Muscle layer of colon (tissue), 2 donors: ENCODE measurements at regions not wholly inside any gene's neighbourhood (a gene's known extent, or its start where the extent isn't known, plus 50 kb on each side); places are given as distances from the start of the nearest gene placed in this dataset.

ENCODE experiments used
- H3K27ac ChIP-seq: one replicate; pipeline ENCODE4 v1.7.0; 2013; ENCODE audit warnings: low read depth, mild to moderate bottlenecking, low read length, moderate library complexity
- H3K27me3 ChIP-seq, 2 donors: one replicate each; pipeline ENCODE4 v1.7.0; 2013; ENCODE audit warnings: low read length in 2 of 2, mild to moderate bottlenecking in 2 of 2; ENCODE audit not compliant: insufficient read depth in 2 of 2, control insufficient read depth in 1 of 2
- H3K36me3 ChIP-seq: one replicate; pipeline ENCODE4 v1.7.0; 2013; ENCODE audit warnings: mild to moderate bottlenecking, low read length; ENCODE audit not compliant: insufficient read depth
- H3K4me1 ChIP-seq: one replicate; pipeline ENCODE4 v1.7.0; 2013; ENCODE audit warnings: mild to moderate bottlenecking, low read length; ENCODE audit not compliant: insufficient read depth
- H3K4me3 ChIP-seq, 2 donors: one replicate each; pipeline ENCODE4 v1.7.0; 2013; ENCODE audit warnings: low read length in 2 of 2, low read depth in 1 of 2, mild to moderate bottlenecking in 1 of 2, moderate library complexity in 1 of 2
- H3K9ac ChIP-seq: one replicate; pipeline ENCODE4 v1.7.0; 2013; ENCODE audit warnings: low read length
- H3K9me3 ChIP-seq: one replicate; pipeline ENCODE4 v1.7.0; 2013; ENCODE audit warnings: mild to moderate bottlenecking, low read length
- donor health status: abdominal sarcoma.
- donor health status: Adenocarcinoma of cecum.

GRCh38 chr19:31656507-31656906 is 307.3 kb upstream of the TSHZ3 start:
- Histone ChIP-seq H3K4me3 (no peak overlapping the region), H3K4me1 (no peaks in the 10 kb centered on the region), H3K9me3 (no peaks in the 10 kb centered on the region), H3K9ac (no peak overlapping the region), H3K36me3 (no peaks in the 10 kb centered on the region), H3K27me3 (no peaks in the 10 kb centered on the region), H3K27ac (no peak overlapping the region)

DNA sequence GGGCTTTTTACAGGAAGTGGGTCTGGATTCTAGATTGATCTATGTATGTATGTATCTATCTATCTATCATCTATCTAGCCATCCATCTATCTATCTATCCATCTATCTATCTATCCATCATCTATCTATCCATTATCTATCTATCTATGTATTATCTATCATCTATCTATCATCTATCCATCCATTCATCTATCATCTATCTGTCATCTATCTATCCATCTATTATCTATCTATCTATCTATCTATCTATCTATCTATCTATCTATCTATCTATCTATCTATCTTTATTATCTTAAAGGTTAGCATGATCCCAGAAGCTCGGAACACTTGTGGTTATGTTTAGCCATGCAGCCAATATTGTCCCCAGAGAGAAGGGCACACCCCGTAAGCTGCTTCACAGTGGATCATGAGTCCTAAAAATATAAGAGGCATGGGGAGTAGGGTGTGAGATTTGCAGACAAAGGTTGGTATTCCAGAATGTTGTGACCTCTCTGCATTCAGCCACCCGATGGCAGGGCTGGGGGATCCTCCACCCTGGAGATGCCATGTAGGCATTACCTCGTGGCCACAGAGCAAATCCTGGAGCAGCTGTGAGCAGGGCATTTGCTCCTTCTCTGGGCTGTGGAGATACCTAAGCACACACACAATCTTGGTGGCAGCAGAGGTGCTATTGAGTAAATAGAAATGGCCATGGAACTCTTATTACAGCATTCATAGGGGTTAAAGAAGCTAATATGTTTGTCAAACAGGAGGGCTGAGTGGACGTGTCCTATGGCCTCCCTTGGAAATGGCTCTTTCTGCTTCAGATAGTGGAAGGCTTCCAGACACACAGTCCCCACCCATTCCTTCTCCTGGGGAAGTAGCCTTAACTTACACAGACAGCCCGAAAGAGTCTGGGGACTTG is 310.0 kb upstream of the TSHZ3 start:
- no peak overlapping the region for H3K9ac ChIP-seq
- H3K4me3 ChIP-seq = no peak overlapping the region
- no peaks in the 10 kb centered on the region for H3K9me3 ChIP-seq
- no peaks in the 10 kb centered on the region for H3K4me1 ChIP-seq
- H3K36me3 ChIP-seq = no peaks in the 10 kb centered on the region
- no peak overlapping the region for H3K27ac ChIP-seq
- no peaks in the 10 kb centered on the region for H3K27me3 ChIP-seq

DNA sequence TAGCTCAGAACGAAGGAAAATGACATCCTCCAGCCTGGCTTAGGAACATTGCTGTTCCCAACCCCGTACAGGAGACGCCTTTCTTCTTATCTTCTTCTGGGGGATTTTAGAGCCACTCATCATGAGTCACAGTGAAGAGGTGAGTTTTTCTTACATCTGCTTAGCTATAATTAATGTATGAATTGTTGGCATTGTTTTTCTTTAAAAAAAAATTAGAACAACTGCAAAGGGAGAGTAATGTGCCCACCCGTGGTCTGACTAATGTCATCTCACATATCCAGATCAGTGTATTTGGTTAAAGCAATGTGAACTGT is 310.6 kb upstream of the TSHZ3 start:
- no peaks in the 10 kb centered on the region for H3K27me3 ChIP-seq
- no peaks in the 10 kb centered on the region for H3K36me3 ChIP-seq
- H3K4me3 ChIP-seq = no peak overlapping the region
- no peaks in the 10 kb centered on the region for H3K4me1 ChIP-seq
- H3K9me3 ChIP-seq = no peaks in the 10 kb centered on the region
- H3K27ac ChIP-seq = no peak overlapping the region
- H3K9ac ChIP-seq = no peak overlapping the region

GRCh38 chr19:31664096-31664495 is 314.9 kb upstream of the TSHZ3 start:
- H3K4me3 ChIP-seq = no peak overlapping the region
- H3K9ac ChIP-seq = no peak overlapping the region
- H3K27ac ChIP-seq = no peak overlapping the region
- H3K4me1 ChIP-seq = no peaks in the 10 kb centered on the region
- H3K9me3 ChIP-seq = no peaks in the 10 kb centered on the region
- no peaks in the 10 kb centered on the region for H3K36me3 ChIP-seq
- no peaks in the 10 kb centered on the region for H3K27me3 ChIP-seq

- no peak overlapping the region for H3K4me3 ChIP-seq
Observed at GRCh38 chr19:31664997-31665396, 315.8 kb upstream of the TSHZ3 start.

DNA sequence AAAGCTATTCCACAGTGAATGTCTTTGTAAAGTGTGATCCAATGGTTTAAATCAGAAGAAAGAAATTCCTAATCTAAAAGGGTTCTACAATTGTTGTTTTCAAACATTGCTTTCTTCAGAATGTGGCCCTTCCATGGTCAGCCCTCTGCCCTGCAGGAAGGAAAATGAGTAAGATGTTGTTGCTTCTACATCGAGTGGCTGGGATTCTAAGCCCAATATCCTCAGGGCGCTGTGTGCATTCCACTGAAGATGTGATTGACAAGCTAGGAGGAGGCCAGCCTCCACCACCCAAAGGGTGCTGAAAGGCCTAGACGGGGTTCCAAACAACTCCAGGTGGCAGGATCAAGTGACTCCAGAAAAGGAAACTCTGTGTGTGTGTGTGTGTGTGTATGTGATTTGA is 316.9 kb upstream of the TSHZ3 start:
- H3K36me3 ChIP-seq = no peaks in the 10 kb centered on the region
- no peaks in the 10 kb centered on the region for H3K27me3 ChIP-seq
- H3K9me3 ChIP-seq = no peaks in the 10 kb centered on the region
- H3K4me3 ChIP-seq = no peak overlapping the region
- no peak overlapping the region for H3K27ac ChIP-seq
- H3K4me1 ChIP-seq = no peaks in the 10 kb centered on the region
- no peak overlapping the region for H3K9ac ChIP-seq

More at GRCh38 chr19:31664997-31665396, 315.8 kb upstream of the TSHZ3 start:
- H3K27me3 ChIP-seq = no peaks in the 10 kb centered on the region
- no peak overlapping the region for H3K27ac ChIP-seq
- no peaks in the 10 kb centered on the region for H3K36me3 ChIP-seq
- H3K4me1 ChIP-seq = no peaks in the 10 kb centered on the region
- no peak overlapping the region for H3K9ac ChIP-seq
- H3K9me3 ChIP-seq = no peaks in the 10 kb centered on the region

GRCh38 chr19:31667106-31667505 is 317.9 kb upstream of the TSHZ3 start:
- no peaks in the 10 kb centered on the region for H3K36me3 ChIP-seq
- no peak overlapping the region for H3K4me3 ChIP-seq
- no peak overlapping the region for H3K27ac ChIP-seq
- no peaks in the 10 kb centered on the region for H3K9me3 ChIP-seq
- no peak overlapping the region for H3K9ac ChIP-seq
- no peaks in the 10 kb centered on the region for H3K27me3 ChIP-seq
- H3K4me1 ChIP-seq = no peaks in the 10 kb centered on the region

- Histone ChIP-seq H3K9me3 (no peaks in the 10 kb centered on the region), H3K4me3 (no peak overlapping the region), H3K36me3 (no peaks in the 10 kb centered on the region), H3K27me3 (no peaks in the 10 kb centered on the region), H3K27ac (no peak overlapping the region), H3K9ac (no peak overlapping the region), H3K4me1 (no peaks in the 10 kb centered on the region)
Observed at GRCh38 chr19:31668921-31669320, 319.7 kb upstream of the TSHZ3 start.

DNA sequence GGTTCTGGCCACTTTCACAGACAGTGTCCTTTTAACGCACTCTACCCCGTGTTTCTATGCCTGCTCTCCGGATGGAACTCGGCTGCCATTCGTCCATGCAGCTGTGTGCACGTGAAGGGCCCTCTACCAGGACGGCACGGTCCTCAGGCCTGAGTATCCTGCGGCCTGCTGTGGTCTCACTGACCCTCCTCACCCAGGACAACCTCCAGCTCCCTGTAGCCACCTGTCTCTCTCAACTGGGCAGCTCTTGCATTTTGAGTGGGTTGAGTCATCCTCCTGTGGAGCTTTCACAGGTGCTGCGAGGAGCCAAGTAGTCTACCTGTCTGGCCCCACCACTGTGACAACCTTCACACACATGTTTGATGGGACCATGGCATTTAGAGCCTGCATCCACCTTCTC is 321.7 kb upstream of the TSHZ3 start:
- Histone ChIP-seq H3K27me3 (no peaks in the 10 kb centered on the region), H3K4me3 (no peak overlapping the region), H3K4me1 (peaks cover 5% of the 10 kb centered on the region), H3K9me3 (no peaks in the 10 kb centered on the region), H3K36me3 (no peaks in the 10 kb centered on the region), H3K9ac (no peak overlapping the region), H3K27ac (no peak overlapping the region)

DNA sequence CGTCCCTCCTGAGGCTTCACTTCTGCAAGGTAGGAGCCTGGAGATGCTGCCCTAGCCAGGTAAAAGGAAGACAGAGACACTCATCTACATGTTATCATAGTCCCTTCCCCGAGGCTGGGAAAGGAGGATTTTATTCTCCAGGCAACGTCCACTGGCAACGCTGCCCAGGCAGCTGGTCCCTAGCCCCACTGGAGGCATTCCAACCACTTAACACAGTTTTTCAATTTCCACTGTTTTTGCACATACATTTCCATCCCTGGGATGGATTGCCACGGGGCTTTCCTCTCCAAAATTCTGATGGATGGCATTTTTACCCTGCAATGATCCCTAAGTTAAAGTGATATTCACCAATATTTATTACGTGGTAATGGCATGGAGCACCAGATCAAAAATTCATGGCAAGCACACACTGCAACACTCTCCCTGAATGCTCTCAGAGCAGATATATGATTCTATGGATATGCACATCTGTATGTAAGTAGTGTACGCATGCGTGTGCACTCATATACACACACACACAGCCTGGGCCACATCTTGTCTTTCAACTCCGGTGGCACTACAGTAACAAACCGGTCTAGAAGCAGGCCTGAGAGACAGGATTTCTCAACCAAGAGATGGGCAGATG is 322.3 kb upstream of the TSHZ3 start:
- H3K4me1 ChIP-seq = peaks cover 5% of the 10 kb centered on the region
- H3K9ac ChIP-seq = no peak overlapping the region
- no peaks in the 10 kb centered on the region for H3K36me3 ChIP-seq
- H3K4me3 ChIP-seq = no peak overlapping the region
- no peak overlapping the region for H3K27ac ChIP-seq
- H3K27me3 ChIP-seq = no peaks in the 10 kb centered on the region
- no peaks in the 10 kb centered on the region for H3K9me3 ChIP-seq

- H3K27ac ChIP-seq = no peak overlapping the region
- H3K27me3 ChIP-seq = no peaks in the 10 kb centered on the region
- no peaks in the 10 kb centered on the region for H3K9me3 ChIP-seq
- H3K9ac ChIP-seq = no peak overlapping the region
- H3K4me1 ChIP-seq = peaks cover 5% of the 10 kb centered on the region
- no peaks in the 10 kb centered on the region for H3K36me3 ChIP-seq
- H3K4me3 ChIP-seq = no peak overlapping the region
Observed at GRCh38 chr19:31674503-31675192, 325.4 kb upstream of the TSHZ3 start.
